Suppressor macrophage treated with lipopolysaccharide for 1 hour (primary cell): ENCODE measurements at regions not wholly inside any gene's neighbourhood (a gene's known extent, or its start where the extent isn't known, plus 50 kb on each side); places are given as distances from the start of the nearest gene placed in this dataset.

Experiments
- DNase-seq, 3 donors: peaks; one replicate each; pipeline ENCODE4 v3.0.0-alpha.2; 2020 to 2022

- DNase-seq: no peak
These were observed 408.8 kb downstream of the PLA2G4A start for GRCh38 chr1:187237542-187237941.

GRCh38 chr1:187241971-187242370 is 413.2 kb downstream of the PLA2G4A start:
- DNase-seq: no peak

GRCh38 chr1:187244623-187245022 is 415.9 kb downstream of the PLA2G4A start:
- no peak for DNase-seq

GRCh38 chr1:187245201-187245600 is 416.5 kb downstream of the PLA2G4A start:
- no peak for DNase-seq

- no peak for DNase-seq
These were observed 420.4 kb downstream of the PLA2G4A start for GRCh38 chr1:187249196-187249595.

GRCh38 chr1:187252923-187253322 is 424.2 kb downstream of the PLA2G4A start:
- DNase-seq: no peak

GRCh38 chr1:187257476-187257875 is 428.7 kb downstream of the PLA2G4A start:
- DNase-seq: no peak

- DNase-seq: no peak
These were observed 432.9 kb downstream of the PLA2G4A start for GRCh38 chr1:187261637-187262036.

- DNase-seq: no peak
These were observed 434.0 kb downstream of the PLA2G4A start for GRCh38 chr1:187262731-187263130.

GRCh38 chr1:187264995-187265602 is 436.4 kb downstream of the PLA2G4A start:
- peak in 2 of 3 donors; percentile 2 to 13 for DNase-seq

GRCh38 chr1:187266051-187266450 is 437.3 kb downstream of the PLA2G4A start:
- DNase-seq: no peak

GRCh38 chr1:187267827-187268226 is 439.1 kb downstream of the PLA2G4A start:
- DNase-seq: no peak

- DNase-seq: no peak
These were observed 441.5 kb downstream of the PLA2G4A start for GRCh38 chr1:187270256-187270655.

- no peak for DNase-seq
These were observed 446.6 kb downstream of the PLA2G4A start for GRCh38 chr1:187275346-187275745.

GRCh38 chr1:187275985-187276575 is 447.3 kb downstream of the PLA2G4A start:
- no peak for DNase-seq

- no peak for DNase-seq
These were observed 447.9 kb downstream of the PLA2G4A start for GRCh38 chr1:187276677-187277076.

GRCh38 chr1:187280031-187280430 is 451.3 kb downstream of the PLA2G4A start:
- DNase-seq: no peak

- DNase-seq: no peak
These were observed 452.3 kb downstream of the PLA2G4A start for GRCh38 chr1:187281085-187281484.

GRCh38 chr1:187283984-187284383 is 455.2 kb downstream of the PLA2G4A start:
- DNase-seq: no peak

GRCh38 chr1:187294421-187295201 is 465.9 kb downstream of the PLA2G4A start:
- DNase-seq: no peak

GRCh38 chr1:187300081-187300480 is 471.3 kb downstream of the PLA2G4A start:
- DNase-seq: no peak

GRCh38 chr1:187306710-187307415 is 478.1 kb downstream of the PLA2G4A start:
- DNase-seq: no peak

GRCh38 chr1:187310038-187310631 is 481.4 kb downstream of the PLA2G4A start:
- DNase-seq: no peak
